ENCODE measurements at regions not wholly inside any gene's neighbourhood (a gene's known extent, or its start where the extent isn't known, plus 50 kb on each side); places are given as distances from the start of the nearest gene placed in this dataset.

- TF ChIP-seq CTCF (IDR thresholded peaks at IDR 0.05) (no peak), POLR2A (IDR thresholded peaks at IDR 0.05) (no peak)
Observed at GRCh38 chr4:187908731-187909130, 86.8 kb upstream of the ZFP42 start.
